Activated naive CD8-positive, alpha-beta T cell treated with anti-CD3 and anti-CD28 coated beads, Interleukin-2, amount 10 ng/mL, durations not matched to agents 7 days and 5 days (primary cell): ENCODE measurements at regions not wholly inside any gene's neighbourhood (a gene's known extent, or its start where the extent isn't known, plus 50 kb on each side); places are given as distances from the start of the nearest gene placed in this dataset.

Source experiments
- ATAC-seq: fragments of 150-1000 bp; cut with Tn5 transposase; one replicate; pipeline ENCODE4 v1.10.0; 2021; ENCODE audit warnings: low read depth, moderate library complexity
- POLR2A ChIA-PET: fragments of 350-600 bp; sonication (Branson Sonifier 250); formaldehyde crosslinking; loops from one replicate; lab custom pipeline; 2021; ENCODE audit warnings: antibody characterized with exemption; lab: Charles Lee
- DNase-seq: peaks from one replicate; pipeline ENCODE4 v3.0.0; 2021
- H3K27ac Mint-ChIP-seq: one replicate; pipeline ENCODE4 v1.8.0; 2022; ENCODE audit warnings: mild to moderate bottlenecking, mixed read lengths
- H3K27me3 Mint-ChIP-seq: one replicate; pipeline ENCODE4 v1.8.0; 2022; ENCODE audit warnings: mild to moderate bottlenecking, moderate library complexity, mixed read lengths
- H3K36me3 Mint-ChIP-seq: one replicate; pipeline ENCODE4 v1.8.0; 2021; ENCODE audit warnings: mild to moderate bottlenecking, mixed read lengths
- H3K4me1 Mint-ChIP-seq: one replicate; pipeline ENCODE4 v1.8.0; 2021; ENCODE audit warnings: mixed read lengths
- H3K4me3 Mint-ChIP-seq: one replicate; pipeline ENCODE4 v1.8.0; 2022; ENCODE audit warnings: mild to moderate bottlenecking, moderate library complexity, mixed read lengths
- H3K9me3 Mint-ChIP-seq: one replicate; pipeline ENCODE4 v1.8.0; 2021; ENCODE audit warnings: mixed read lengths

DNA sequence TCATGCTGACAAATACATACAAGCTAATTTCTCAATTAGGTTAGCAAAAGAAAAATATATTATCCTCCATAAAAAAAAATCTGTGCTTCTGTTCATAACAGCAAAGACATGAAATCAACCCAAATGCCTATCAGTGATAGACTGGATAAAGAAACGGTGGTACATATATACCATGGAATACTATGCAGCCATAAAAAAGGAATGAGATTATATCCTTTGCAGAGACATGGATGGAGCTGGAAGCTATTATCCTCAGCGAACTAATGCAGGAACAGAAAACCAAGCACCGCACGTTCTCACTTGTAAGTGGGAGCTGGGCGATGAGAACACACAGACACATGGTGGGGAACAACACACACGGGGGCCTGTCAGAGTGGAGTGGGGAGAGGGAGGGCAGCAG is 84.0 kb upstream of the PALMD start:
- Mint-ChIP-seq H3K4me1 (no peaks in the 10 kb centered on the region), H3K4me3 (no peak overlapping the region), H3K36me3 (no peaks in the 10 kb centered on the region), H3K27ac (no peak overlapping the region), H3K9me3 (peaks cover 4% of the 10 kb centered on the region), H3K27me3 (peaks cover 7% of the 10 kb centered on the region)
- ATAC-seq = no peak
- POLR2A ChIA-PET = no interaction called here
- no peak for DNase-seq

DNA sequence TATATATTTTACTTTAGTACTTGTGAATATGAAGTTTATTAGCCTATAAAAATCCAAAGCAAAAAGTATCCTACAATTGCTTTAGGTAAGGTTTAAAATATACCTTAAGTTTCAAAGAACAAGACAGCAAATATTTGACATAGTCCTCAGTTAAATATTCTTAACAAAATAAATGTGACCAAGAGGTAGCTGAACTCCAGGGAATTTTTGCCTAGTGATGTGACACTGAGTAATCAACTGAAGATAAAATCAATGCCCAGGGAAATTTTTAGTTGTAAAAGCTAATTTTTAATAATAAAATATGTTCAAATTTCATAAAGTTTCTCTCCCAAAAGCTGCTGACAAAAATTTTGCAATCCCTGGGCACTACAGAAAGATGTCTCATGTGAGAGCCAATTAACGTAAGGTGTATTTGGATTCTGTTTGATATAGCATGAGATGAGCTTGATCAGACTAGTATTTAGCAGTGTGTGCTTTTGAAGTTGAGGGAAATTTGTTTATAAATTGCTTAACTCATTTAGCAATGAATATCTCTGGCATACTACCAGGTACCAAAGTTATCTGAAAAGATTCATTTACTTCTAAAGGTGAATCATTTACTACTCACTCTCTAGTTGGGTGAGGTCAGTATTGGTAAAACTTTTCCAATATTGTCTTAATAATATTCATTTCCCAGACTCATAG is 80.2 kb upstream of the PALMD start:
- Mint-ChIP-seq H3K27me3 (peaks cover 17% of the 10 kb centered on the region), H3K27ac (no peak overlapping the region), H3K4me3 (no peak overlapping the region), H3K9me3 (peaks cover 4% of the 10 kb centered on the region), H3K36me3 (no peaks in the 10 kb centered on the region), H3K4me1 (no peaks in the 10 kb centered on the region)
- POLR2A ChIA-PET = no interaction called here
- DNase-seq (no peak), ATAC-seq (no peak)

DNA sequence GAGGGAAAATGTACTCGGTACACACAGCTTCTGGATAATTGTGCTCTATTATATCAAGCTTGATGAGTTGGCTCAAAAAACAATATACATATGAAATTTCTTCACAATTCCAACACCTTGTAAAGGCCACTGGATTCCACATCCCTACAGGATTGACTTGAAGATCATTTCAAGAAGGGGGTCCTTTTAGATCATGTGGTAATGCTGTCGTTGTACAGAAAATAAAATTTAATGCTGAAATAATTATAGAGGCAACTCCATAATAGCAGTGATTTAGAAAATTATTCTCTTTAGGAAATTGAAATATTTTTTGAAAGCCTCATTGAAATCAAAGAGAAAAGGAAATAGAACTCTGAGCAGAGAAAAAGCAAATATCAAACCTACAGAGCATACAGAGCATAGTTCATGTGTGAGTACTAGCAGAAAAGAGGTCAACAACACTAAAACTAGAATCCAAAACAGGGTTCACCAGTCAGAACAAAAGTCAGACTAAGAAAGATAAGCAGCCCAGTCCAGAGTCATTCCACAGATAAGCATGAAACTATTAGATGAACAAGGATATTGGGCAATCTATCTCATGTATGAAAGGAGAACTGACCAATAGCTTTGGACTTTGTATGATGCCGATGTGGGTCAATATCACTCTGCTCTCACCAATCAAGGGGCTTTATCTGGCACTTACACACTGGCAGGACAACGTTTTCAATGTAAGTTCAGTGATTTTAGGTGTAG is 79.5 kb upstream of the PALMD start:
- ATAC-seq = no peak
- H3K27ac Mint-ChIP-seq = no peak overlapping the region
- POLR2A ChIA-PET = no interaction called here

DNA sequence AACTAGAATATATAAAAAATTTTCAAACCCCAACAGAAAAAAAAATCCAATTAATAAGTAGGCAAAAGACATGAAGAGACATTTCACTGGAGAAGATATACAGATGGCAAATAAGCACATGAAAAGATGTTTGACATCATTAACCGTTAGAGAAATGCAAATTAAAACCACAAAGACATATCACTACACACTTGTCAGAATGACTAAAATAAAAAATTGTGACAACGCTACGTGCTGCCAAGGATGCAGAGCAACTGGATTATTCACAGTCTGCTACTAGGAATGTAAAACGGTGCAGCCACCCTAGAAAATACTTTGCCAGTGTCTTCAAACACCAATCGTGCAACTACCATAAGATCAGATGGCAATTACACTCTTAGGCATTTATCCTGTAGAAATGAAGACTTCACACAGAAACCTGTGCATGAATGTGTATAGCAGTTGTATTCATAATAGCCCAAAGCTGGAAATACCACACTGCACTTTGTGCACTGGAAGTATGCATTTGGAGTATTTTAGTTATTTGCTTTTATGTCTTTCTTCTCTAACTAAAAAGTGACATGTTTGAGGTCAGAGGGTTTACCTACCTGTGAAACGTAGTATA is 75.3 kb upstream of the PALMD start:
- POLR2A ChIA-PET = no interaction called here
- Mint-ChIP-seq H3K4me1 (no peaks in the 10 kb centered on the region), H3K36me3 (no peaks in the 10 kb centered on the region), H3K27me3 (peaks cover 25% of the 10 kb centered on the region), H3K27ac (no peak overlapping the region), H3K9me3 (no peaks in the 10 kb centered on the region), H3K4me3 (no peak overlapping the region)
- DNase-seq (no peak), ATAC-seq (no peak)

More for the DNA sequence above, 79.5 kb upstream of the PALMD start:
- Mint-ChIP-seq H3K9me3 (peaks cover 4% of the 10 kb centered on the region), H3K27me3 (peaks cover 17% of the 10 kb centered on the region), H3K36me3 (no peaks in the 10 kb centered on the region), H3K4me1 (no peaks in the 10 kb centered on the region), H3K4me3 (no peak overlapping the region)
- no peak for DNase-seq

DNA sequence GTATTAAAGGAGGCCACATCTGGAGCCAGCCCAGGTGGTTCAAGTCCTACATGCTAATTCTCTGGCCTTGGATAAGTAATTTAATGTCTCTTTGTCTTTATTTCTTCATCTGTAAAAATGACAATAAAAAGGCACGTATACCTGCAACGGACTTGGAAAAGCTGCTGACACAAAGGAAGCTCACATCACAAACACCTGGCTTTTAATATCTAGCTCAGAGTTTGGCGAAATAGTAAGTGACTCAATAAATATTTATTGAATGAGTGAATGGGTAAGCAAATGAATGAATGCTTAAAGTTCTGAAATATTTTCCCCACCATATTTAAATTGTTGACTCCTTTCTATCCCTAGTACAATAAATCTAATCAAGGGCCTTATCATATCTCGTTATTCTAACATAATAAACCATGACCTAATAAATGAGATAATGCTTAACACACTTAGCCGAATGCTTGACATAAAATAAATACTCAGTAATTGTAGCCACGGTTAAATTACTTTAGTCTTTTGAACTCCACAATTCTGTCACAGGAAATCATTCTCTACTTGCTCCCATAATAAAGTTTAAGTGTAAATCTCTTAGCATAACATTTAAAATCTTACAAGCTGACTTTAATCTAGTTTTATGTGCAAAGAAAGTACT is 74.7 kb upstream of the PALMD start:
- DNase-seq (no peak), ATAC-seq (no peak)
- Mint-ChIP-seq H3K36me3 (no peaks in the 10 kb centered on the region), H3K27me3 (peaks cover 25% of the 10 kb centered on the region), H3K9me3 (no peaks in the 10 kb centered on the region), H3K4me1 (no peaks in the 10 kb centered on the region), H3K27ac (no peak overlapping the region), H3K4me3 (no peak overlapping the region)
- POLR2A ChIA-PET = no interaction called here

- ATAC-seq = no peak
- no peaks in the 10 kb centered on the region for H3K4me1 Mint-ChIP-seq
- DNase-seq = no peak
- no peak overlapping the region for H3K27ac Mint-ChIP-seq
- no peak overlapping the region for H3K4me3 Mint-ChIP-seq
- no peaks in the 10 kb centered on the region for H3K36me3 Mint-ChIP-seq
- H3K9me3 Mint-ChIP-seq = no peaks in the 10 kb centered on the region
- H3K27me3 Mint-ChIP-seq = peaks cover 17% of the 10 kb centered on the region
- POLR2A ChIA-PET = no interaction called here
These were observed 72.3 kb upstream of the PALMD start for GRCh38 chr1:99573431-99574217.

DNA sequence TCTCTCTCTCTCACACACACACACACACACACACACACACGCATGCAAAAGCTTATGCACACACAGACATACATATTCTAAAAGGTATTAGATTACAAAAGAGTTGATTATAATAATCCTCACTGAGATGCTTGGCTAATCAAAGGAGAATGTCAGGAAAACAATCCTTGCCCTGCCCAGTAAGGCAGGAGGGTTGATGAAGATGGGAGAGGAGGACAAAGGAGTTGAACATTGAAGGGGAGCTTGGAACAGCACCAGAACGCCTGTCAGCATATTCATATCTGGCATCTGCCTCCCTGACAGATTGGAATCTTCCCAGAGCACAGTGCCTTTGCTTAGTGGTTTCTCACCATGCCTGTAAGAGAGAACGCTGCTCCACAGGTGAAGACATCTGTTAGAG is 68.6 kb upstream of the PALMD start:
- H3K4me1 Mint-ChIP-seq = no peaks in the 10 kb centered on the region
- no peaks in the 10 kb centered on the region for H3K9me3 Mint-ChIP-seq
- no peak overlapping the region for H3K4me3 Mint-ChIP-seq
- H3K36me3 Mint-ChIP-seq = no peaks in the 10 kb centered on the region
- ATAC-seq (no peak), DNase-seq (no peak)
- POLR2A ChIA-PET = no interaction called here
- H3K27me3 Mint-ChIP-seq = peaks cover 8% of the 10 kb centered on the region
- no peak overlapping the region for H3K27ac Mint-ChIP-seq

GRCh38 chr1:99579691-99580172 is 66.2 kb upstream of the PALMD start:
- no peaks in the 10 kb centered on the region for H3K27me3 Mint-ChIP-seq
- no peak for ATAC-seq
- no peak for DNase-seq
- H3K27ac Mint-ChIP-seq = no peak overlapping the region
- H3K9me3 Mint-ChIP-seq = no peaks in the 10 kb centered on the region
- POLR2A ChIA-PET = no interaction called here
- H3K4me3 Mint-ChIP-seq = no peak overlapping the region
- H3K36me3 Mint-ChIP-seq = no peaks in the 10 kb centered on the region
- H3K4me1 Mint-ChIP-seq = no peaks in the 10 kb centered on the region

DNA sequence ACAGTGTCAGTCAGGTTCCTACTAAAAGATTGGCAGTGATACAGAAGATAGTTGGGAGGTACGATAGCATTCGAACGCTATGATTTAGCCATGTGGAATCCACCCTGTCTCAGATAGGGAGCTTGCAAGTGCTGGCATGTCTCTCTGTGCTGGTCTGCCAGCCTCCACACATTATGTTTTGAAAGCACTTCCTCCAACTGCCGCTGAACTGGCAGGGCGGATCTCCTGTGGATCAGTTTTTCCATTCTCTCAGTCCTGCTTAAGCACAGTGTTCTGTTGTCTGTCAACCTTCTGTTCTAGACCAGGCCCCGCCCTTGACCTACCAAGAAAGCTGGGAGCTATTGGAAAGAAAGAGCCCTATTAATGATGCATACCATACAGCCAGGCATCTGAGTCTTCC is 65.5 kb upstream of the PALMD start:
- Mint-ChIP-seq H3K9me3 (no peaks in the 10 kb centered on the region), H3K4me1 (no peaks in the 10 kb centered on the region), H3K4me3 (no peak overlapping the region), H3K27me3 (no peaks in the 10 kb centered on the region), H3K36me3 (no peaks in the 10 kb centered on the region), H3K27ac (no peak overlapping the region)
- DNase-seq (no peak), ATAC-seq (no peak)
- POLR2A ChIA-PET = no interaction called here

DNA sequence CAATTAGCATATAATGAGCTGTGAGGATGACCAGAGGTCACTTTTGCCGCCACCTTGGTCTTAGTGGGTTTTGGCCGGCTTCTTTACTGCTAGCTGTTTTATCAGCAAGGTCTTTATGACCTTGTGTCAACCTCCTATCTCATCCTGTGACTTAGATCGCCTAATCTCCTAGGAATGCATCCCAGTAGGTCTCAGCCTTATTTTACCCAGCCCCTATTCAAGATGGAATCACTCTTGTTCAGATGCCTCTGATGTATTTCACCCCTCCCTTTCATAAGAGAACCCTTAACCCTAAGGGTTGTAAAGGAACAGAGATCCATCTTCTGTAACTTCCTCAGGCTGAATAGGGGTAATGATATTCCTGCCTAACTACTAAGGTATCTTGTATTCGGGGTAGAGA is 58.9 kb upstream of the PALMD start:
- POLR2A ChIA-PET = no interaction called here
- ATAC-seq (no peak), DNase-seq (no peak)
- Mint-ChIP-seq H3K27ac (no peak overlapping the region), H3K4me3 (no peak overlapping the region), H3K9me3 (no peaks in the 10 kb centered on the region), H3K36me3 (no peaks in the 10 kb centered on the region), H3K4me1 (no peaks in the 10 kb centered on the region), H3K27me3 (peaks cover 4% of the 10 kb centered on the region)

GRCh38 chr1:99589186-99589636 is 56.7 kb upstream of the PALMD start:
- peaks cover 14% of the 10 kb centered on the region for H3K27me3 Mint-ChIP-seq
- no peaks in the 10 kb centered on the region for H3K4me1 Mint-ChIP-seq
- no peak for ATAC-seq
- POLR2A ChIA-PET = no interaction called here
- no peaks in the 10 kb centered on the region for H3K9me3 Mint-ChIP-seq
- no peaks in the 10 kb centered on the region for H3K36me3 Mint-ChIP-seq
- H3K4me3 Mint-ChIP-seq = no peak overlapping the region
- no peak overlapping the region for H3K27ac Mint-ChIP-seq
- no peak for DNase-seq

DNA sequence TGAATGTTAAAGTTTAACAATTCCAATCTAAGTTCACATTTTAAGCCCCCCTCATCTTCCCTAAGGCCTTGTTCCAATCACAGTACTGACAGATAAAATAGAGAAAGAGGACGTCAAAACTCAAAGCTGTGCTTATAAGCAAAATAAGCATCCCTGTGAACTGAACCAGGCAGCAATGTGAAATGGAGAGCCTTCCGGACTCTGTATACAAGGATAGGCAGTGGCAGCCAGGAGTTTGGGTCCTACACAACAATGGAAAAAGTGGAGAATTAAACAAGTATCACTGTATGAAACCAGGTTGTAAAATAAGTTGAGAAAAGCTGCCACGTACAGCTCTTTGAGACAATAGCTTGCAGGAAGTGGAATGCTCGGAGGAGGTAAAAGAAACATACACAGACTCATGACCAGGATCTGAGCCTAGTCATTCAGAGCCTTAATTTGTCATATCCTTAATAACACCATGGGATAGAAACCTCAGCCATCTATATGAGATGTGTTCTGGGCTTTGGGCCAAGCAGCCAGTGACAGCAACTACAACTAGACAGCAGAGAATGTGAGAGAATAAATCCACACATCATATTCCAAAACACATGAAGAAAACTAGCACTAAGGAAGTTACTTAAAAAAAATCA is 55.2 kb upstream of the PALMD start:
- POLR2A ChIA-PET = no interaction called here
- Mint-ChIP-seq H3K4me3 (no peak overlapping the region), H3K36me3 (no peaks in the 10 kb centered on the region)

DNA sequence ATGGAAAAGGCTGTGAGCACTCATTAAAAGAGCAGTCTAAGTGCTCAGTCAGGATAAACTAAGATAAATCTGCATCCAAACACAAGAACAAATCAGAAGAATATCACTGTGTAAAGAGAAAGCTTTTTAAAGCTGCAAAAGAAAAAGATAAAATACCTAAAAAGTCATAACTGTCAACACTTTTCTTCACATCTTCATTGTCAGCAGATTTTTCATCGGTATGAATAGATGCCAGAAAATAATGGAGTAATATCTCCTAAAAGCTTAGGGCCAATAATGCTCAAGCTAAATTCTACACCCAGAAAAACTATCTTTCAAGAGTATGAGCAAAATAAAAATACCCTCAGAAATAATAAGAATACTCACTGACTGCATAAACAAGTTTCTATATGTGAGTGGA is 54.0 kb upstream of the PALMD start:
- POLR2A ChIA-PET = no interaction called here
- Mint-ChIP-seq H3K9me3 (no peaks in the 10 kb centered on the region), H3K4me1 (no peaks in the 10 kb centered on the region), H3K4me3 (no peak overlapping the region), H3K27ac (no peak overlapping the region), H3K36me3 (no peaks in the 10 kb centered on the region), H3K27me3 (peaks cover 14% of the 10 kb centered on the region)
- DNase-seq = no peak
- no peak for ATAC-seq

More for the DNA sequence above, 55.2 kb upstream of the PALMD start:
- DNase-seq (no peak), ATAC-seq (no peak)
- no peaks in the 10 kb centered on the region for H3K4me1 Mint-ChIP-seq
- no peak overlapping the region for H3K27ac Mint-ChIP-seq
- H3K27me3 Mint-ChIP-seq = peaks cover 14% of the 10 kb centered on the region
- no peaks in the 10 kb centered on the region for H3K9me3 Mint-ChIP-seq
